CD4-positive, alpha-beta T cell treated with Interferon gamma for 1 hour (primary cell): ENCODE measurements at regions not wholly inside any gene's neighbourhood (a gene's known extent, or its start where the extent isn't known, plus 50 kb on each side); places are given as distances from the start of the nearest gene placed in this dataset.

Source experiments
- DNase-seq: peaks from one replicate; pipeline ENCODE4 v3.0.0-alpha.2; 2020

GRCh38 chr12:89977405-89978085 is 268.9 kb upstream of the ATP2B1 start:
- DNase-seq = no peak

GRCh38 chr12:89976866-89977265 is 268.2 kb upstream of the ATP2B1 start:
- DNase-seq = no peak

GRCh38 chr12:89975574-89975973 is 266.9 kb upstream of the ATP2B1 start:
- DNase-seq = no peak

- DNase-seq = no peak
These were observed 263.2 kb upstream of the ATP2B1 start for GRCh38 chr12:89971880-89972279.

GRCh38 chr12:89970722-89971121 is 262.1 kb upstream of the ATP2B1 start:
- DNase-seq = no peak

- no peak for DNase-seq
These were observed 260.5 kb upstream of the ATP2B1 start for GRCh38 chr12:89969093-89969492.

- no peak for DNase-seq
These were observed 259.6 kb upstream of the ATP2B1 start for GRCh38 chr12:89968151-89968700.

GRCh38 chr12:89966495-89967240 is 258.0 kb upstream of the ATP2B1 start:
- DNase-seq = no peak

GRCh38 chr12:89965993-89966392 is 257.4 kb upstream of the ATP2B1 start:
- no peak for DNase-seq

GRCh38 chr12:89962648-89963047 is 254.0 kb upstream of the ATP2B1 start:
- DNase-seq = no peak

GRCh38 chr12:89960607-89961394 is 252.2 kb upstream of the ATP2B1 start:
- no peak for DNase-seq

GRCh38 chr12:89960011-89960507 is 251.4 kb upstream of the ATP2B1 start:
- peak; percentile 48 for DNase-seq

GRCh38 chr12:89959179-89959578 is 250.5 kb upstream of the ATP2B1 start:
- DNase-seq = no peak

- DNase-seq = no peak
These were observed 245.6 kb upstream of the ATP2B1 start for GRCh38 chr12:89954259-89954658.

GRCh38 chr12:89951694-89952060 is 243.0 kb upstream of the ATP2B1 start:
- DNase-seq = no peak

- DNase-seq = peak; percentile 28
These were observed 242.5 kb upstream of the ATP2B1 start for GRCh38 chr12:89951050-89951693.

GRCh38 chr12:89950421-89950820 is 241.8 kb upstream of the ATP2B1 start:
- peak; percentile 15 for DNase-seq

GRCh38 chr12:89949457-89950195 is 241.0 kb upstream of the ATP2B1 start:
- peak; percentile 84 for DNase-seq

- no peak for DNase-seq
These were observed 239.9 kb upstream of the ATP2B1 start for GRCh38 chr12:89948271-89949175.

- no peak for DNase-seq
These were observed 239.0 kb upstream of the ATP2B1 start for GRCh38 chr12:89947437-89948270.
